H4 (cell line): ENCODE measurements at regions not wholly inside any gene's neighbourhood (a gene's known extent, or its start where the extent isn't known, plus 50 kb on each side); places are given as distances from the start of the nearest gene placed in this dataset.

Source experiments
- DNase-seq: peaks from one replicate; pipeline ENCODE4 v3.0.0-alpha.2; 2015; ENCODE audit warnings: low spot score

DNA sequence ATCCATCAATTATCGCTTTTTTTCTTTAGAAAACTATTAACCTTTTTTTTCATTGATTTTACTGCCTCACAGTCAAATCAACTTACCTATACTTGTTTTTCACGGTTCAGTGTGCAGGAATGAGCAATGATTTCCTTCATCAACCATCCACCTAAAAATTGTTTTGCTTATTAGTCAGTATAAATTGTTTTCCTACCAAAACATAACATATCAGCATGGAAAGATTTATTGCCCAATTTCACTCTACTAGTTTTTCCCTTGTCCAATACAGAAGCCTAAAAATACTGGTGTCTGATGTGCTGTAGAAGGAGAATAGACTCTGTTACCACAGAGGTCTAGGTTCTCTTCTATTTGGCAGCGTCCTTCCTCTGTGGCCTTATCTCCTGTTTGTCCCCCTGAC lies 558.2 kb upstream of the CITED2 start:
- no peak for DNase-seq

DNA sequence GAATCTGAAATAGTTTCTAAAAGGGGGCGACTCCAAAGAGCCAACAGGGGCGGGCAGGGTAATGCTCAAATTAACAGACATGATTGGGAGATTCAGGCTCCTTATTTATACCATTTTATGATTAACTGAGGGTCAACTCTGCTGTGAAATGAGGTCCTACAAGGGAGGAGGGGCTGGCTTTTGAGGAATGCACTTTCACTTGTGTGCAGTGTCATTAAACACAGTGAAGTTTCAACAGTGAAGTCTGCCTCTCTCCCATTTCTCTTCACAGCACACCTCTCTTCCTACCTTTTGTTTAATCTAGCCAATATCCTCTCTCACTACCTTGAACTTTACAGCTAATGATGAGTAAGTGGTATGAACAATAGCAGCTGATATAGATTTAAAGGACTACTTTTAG lies 557.3 kb upstream of the CITED2 start:
- DNase-seq = no peak

DNA sequence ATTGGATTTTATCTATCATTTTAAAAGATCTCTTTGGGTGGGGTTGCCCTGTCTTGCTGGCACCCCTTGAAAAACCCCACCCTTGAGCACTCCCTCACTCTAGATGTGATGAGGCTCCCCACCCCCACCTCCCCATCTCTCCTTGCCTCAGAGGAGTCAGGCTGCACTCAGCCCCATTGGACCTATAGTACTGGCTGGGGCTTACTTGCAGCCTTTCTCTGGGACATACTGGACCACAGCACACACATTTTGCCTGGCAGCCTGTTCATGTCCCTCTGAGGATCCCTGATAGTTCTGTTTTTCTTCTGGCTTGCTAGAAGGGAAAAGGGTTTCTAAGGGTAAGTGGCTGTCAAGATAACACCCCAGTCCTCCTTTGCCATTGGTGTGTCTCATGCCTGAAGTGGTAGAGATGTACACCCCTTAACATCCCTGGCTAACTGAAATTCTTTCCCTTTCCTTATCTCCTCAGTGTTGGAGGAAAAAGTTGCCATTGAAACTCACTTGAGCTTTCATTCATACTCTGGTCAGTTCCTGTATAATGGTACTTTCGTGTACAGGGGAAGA lies 553.4 kb upstream of the CITED2 start:
- DNase-seq = no peak

DNA sequence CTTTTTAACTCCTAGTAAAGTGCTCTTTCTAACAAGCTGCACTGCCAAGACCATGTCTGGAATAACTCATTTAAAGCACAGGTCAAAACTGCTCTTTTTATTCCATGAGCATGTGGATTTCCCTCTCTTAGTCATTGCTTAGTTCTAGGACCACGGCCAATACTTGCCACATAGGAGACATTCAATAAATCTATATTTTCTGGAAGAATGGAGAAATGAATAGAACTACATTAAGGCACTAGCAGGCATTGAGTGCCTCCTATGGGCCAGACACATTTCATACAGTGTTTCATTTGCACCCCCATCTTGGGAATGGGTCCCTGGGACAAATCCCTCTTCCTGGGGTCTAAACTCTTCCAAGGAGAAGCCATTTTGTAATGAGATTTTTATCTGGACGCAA lies 552.8 kb upstream of the CITED2 start:
- no peak for DNase-seq

DNA sequence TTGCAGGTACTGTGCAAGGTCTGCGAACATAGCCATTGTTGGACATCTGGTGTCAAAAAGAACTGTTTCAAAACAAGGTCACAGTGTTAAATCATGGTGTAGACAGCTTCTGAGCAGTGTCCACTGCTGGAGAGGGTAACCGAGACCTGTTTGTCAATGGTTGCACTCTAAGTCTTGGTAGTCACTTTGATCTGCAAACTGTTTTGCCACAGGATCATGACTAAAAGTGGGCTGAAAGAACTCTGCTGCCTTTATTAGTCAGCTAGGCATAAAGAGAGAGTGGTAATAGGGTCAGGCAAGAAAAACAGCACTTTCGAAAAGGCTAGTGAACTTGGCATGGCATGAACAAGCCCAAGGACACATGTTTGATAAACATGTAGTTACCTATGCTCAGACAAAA lies 552.3 kb upstream of the CITED2 start:
- DNase-seq = no peak

DNA sequence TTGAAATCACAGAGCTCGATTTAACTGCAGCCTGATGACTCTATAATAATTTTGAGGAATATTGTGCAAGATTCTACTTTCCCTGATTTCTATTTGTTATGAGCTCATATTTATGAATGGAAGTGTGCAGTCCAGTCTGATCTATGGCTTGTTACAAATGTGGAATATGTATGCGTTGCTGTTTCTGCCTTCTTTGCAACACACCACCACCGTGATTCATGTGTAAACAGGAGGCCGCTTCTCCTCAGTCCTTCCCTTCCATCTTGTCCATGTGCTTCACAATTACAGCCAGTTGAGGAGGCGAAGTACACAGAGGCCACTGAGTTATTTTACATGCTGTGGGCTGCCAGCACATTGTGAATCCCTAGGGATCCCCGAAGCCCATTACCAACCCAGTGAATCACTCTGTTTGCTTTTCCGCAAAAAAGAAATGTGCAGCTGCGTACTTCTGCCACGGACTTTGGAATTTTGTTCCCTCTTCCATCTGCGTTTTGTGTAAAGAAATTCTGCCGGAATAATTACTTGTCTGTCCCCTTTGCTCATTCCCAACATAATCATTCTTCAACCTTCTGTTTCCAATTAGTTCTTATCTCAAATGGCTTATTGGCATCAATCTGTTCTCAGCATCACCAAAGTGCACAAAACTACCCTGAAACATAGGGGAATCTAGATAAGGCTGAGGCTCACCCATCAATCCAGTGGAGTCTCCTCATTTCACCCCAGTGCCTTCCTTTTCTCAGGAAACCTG lies 551.6 kb upstream of the CITED2 start:
- no peak for DNase-seq

DNA sequence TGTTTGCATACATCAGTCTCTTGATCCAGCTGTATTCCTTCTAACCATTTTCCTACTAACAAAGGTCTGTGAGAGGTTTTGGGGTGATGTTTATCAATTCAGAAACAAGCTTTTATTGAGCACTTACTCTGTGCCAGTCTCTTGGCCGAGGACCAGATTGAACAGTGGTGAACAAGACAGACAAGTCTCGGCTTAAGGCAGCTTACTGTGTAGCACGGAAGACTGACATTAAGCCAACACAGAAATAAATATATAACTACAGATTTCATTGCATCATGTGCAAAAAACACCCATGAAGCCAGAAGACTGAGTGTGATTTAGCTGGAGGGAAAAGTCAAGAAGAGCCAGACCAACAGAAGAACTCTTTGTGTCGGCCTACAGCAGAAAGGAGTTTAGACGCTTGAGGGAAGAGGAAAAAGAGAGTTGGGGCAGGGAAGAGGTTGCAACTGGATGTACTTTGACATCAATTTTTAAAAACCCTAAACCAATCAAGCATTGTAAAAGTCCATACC lies 549.6 kb upstream of the CITED2 start:
- DNase-seq = no peak

DNA sequence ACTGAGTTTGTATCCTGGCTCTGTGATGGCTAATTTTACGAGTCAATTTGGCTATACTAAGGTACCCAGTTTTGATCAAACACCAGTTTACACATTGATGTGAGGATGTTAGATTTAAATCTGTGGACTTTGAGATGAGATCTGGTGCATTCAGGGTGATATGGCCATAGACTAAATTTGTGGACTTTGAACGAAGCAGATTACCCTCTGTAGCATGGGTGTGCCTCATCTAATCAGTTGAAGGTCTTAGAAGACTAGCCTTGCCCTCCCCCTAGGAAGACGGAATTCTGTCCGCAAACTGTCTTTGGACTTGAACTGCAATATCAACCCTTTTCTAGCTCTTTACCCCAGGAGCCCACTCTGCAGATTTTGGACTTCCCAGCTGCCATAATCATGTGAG lies 547.8 kb upstream of the CITED2 start:
- DNase-seq = no peak

DNA sequence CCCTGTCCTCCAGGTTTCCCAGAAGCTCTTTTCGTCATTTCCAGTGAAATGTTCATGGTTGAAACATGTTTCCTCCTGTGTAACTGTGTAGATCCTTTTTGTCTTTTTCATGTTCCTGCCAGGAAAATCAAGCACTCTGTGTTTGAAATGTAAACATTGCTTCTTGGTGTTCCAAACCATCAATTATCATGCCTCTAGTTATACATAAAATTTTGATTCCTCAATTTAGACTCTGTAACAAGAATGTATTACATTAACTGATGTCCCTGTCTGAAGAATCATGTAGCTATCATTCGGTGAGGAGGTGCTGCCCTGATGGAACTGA lies 546.3 kb upstream of the CITED2 start:
- DNase-seq = no peak

DNA sequence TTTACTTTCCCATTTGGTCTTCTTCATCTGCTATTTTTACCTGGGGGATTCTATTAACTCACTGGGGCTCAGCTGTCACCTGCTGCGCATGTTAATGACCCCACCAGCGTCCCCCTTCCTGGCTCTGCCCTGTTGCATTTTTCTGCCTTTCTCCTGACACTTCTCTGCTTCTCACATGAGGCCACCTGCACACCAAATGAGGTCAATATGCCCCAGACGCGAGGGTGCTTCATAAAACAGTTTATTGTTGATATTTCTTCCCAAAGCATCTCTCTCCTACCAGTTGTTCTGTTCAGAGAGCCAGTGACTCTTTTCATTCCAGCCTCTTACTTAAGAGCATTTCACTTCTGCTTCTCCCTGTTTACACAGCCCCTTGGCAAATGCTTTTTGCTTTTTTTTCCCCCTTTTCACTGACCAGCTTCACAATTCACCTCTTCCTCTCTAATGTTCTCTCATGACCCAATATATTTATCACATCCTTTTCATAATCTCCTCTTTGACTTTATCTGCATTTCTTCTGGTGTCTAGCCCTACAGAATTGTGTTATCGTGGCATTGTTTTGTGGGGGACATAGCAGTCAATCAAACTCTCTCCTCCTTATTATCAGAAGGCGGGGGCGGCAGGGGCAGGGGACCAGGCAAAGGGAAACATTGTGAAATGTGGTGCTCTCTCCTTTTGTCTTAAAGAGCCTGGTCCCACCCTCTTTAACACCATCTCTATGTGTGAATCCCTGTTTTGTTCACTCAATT lies 545.8 kb upstream of the CITED2 start:
- no peak for DNase-seq

DNA sequence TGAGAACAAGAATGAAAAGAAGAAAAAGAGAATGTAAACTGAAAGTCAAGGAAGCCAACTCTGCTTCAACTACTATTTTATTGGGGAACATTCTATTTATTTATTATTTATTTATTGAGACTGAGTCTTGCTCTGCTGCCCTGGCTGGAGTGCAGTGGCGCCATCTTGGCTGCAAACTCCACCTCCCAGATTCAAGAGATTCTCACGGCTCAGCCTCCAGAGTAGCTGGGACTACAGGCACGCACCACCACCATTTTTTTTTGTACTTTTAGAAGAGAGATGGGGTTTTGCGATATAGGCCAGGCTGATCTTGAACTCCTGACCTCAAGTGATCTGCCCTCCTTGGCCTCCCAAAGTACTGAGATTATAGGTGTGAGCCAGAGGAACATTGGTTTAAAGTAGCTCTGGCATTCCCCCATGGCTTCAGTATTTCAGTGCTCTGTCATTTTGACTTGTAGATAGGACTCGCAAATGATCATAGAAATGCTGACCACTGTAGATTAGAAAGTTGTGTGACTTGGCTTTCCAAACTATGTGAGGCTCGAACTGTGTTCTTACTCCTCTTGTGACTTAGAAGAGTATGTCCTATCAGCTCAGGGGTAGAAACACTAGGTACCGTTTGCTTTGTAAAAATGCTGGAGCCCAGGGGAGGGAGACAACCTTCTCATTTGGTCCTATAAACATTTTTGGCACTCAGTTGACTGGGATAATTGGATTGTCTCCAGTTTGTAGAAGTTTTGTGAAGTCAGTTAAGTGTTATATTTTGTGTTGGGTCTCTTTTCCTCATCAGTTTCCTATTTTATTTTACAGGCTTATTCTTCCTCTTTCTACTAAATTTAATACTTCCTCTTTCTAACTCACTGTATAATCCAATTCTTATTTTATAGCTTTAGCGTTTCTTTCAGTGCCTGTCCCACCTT lies 544.9 kb upstream of the CITED2 start:
- DNase-seq = no peak

DNA sequence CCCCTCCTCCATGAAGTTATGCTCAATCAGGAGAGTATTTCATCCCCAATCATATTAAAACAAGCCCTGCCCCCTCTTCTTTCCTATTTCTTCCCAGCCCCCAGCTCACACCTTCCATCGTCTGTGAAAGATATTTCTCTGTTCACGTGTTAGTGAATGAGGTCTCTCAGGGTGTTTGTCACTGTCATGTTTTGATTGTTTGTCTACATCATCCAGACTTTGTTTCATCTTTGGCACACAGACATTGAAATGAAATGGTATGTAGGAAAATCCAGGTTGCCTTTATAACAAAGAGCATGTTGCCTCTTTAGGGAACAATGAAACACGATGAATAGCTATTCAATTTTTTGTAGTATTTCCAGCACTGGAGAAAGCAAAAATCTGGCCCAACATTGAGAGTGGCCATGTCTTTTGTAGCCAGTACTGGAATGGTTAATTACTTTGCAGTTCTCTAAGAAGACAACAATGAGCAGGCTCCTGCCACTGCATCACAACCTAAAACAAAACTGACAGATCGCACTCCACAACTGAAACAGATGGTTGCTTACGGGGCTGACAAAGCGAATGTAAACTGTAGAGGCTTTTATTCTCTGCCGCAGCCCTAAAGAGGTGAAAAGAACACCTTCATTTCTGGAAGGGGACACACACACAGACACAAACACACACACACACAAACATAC lies 543.6 kb upstream of the CITED2 start:
- no peak for DNase-seq

DNA sequence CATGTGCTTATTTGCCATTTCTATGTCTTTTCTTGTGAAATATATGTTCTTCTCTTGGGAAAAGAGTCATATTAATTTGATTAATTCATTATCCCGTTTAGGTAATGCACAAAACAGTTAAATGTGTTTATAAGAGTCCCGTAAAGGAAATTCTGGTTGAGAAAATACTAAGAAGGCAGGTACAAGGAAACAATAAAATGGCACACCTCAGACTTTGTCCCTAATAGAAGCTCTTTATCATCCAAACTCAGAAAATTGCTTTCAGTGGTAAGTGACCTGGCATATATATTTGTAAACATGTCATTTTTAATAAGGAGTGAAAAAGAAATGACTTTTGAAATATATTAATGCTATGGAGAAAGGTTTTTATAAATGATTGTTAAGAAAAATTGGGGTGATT lies 540.5 kb upstream of the CITED2 start:
- no peak for DNase-seq

DNA sequence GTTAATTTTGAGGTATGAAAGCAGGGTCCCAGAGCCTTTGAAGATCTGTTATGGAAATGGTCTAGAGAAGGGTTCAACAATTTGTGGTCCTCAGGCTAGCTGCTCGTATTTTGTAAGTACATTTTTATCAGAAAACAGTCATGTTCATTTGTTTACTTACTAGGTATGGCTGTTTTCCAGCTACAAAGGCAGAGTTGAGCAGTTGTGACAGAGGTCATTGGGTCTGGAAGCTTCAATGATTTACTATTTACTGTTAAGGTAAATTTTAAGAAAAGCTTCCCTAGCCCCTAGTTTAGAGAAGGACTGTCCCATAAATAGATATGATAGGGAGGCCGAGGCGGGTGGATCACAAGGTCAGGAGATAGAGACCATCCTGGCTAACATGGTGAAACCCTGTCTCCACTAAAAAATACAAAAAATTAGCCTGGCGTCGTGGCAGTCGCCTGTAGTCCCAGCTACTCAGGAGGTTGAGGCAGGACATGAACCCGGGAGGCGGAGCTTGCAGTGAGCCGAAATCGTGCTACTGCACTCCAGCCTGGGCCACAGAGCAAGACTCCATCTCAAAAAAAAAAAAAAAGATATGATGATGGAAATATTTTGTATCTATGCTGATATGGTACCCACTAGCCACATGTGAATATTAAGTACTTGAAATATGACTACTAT lies 538.4 kb upstream of the CITED2 start:
- no peak for DNase-seq

DNA sequence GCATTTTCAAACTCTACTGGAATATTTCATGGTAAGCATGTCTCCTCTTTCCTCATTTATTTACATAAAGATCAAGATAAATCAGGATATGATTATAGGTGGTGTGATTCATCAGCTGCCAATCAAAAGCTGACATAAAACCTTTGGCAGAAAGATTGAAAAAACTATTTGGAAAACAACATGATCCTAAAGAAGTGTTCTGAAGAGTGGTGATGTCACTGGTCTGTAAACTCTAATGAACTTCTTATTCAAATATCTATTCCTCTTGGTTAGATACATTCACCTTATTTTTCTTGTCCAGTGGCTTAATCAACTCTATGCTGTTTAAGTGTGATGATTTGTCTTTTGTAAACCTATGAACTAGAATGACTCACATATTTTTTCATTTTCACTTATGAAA lies 535.5 kb upstream of the CITED2 start:
- no peak for DNase-seq

DNA sequence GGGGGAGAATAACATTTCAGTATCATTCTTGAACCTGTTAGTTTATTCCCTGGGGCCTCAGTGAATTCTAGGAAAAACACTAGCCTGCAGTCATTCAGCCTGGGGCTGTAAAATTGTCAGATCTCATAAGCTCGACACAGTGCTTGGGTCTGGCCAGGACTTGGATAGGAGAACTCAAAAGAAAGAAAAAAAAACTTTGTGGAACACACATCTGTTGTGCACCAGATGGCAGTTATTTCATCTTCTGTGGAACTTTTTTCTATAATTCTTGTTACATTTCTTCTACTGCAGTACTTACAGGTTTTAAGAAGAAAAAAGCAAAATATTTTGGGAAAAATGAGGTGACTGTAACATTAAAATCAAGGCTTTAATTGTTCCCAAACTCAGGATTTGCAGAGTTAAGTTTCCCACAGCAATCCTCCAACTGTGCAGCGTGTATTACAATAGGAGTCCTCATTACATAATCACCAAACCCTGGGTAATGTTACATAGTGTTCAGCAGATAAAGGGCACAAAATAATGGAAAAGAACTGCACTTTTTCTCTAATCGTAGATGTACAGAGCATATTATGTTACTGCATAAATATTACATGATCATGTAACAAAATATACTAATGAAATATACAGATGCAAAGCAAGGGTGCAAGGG lies 531.1 kb upstream of the CITED2 start:
- no peak for DNase-seq

DNA sequence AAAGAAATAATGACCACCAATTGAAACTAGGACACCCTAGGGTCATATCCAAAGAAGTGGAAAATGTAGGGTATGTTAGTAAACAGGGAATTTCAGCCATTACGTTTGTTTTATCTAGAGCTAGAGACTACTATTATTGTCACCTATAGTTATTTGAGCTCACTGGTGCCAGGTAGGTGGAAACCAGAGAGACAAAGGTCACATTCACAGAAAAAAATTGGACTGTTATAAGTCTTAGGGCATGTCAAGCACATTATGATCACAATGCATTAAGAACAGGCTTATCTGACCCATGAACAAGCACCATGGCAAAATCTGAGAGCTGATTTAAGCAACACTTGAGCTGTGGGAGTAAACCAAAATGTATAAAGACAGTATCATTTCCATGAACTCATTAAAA lies 530.1 kb upstream of the CITED2 start:
- no peak for DNase-seq

DNA sequence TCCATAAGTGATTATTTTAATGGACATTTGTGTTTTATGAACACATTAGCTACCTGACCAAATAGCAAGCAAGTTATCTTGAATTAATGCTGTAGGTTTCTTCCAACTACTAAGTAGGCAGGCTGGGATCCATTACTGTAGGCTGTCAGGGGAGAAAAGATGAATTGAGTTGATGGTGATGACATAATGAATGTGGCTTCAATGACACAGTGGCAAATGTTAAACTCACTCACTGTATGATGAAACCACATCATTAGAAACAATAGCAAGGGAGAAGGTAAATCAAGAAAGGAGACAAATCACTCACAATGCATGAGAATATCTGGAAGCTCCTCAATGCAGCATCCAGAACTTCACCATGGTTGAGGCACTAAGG lies 529.7 kb upstream of the CITED2 start:
- no peak for DNase-seq

DNA sequence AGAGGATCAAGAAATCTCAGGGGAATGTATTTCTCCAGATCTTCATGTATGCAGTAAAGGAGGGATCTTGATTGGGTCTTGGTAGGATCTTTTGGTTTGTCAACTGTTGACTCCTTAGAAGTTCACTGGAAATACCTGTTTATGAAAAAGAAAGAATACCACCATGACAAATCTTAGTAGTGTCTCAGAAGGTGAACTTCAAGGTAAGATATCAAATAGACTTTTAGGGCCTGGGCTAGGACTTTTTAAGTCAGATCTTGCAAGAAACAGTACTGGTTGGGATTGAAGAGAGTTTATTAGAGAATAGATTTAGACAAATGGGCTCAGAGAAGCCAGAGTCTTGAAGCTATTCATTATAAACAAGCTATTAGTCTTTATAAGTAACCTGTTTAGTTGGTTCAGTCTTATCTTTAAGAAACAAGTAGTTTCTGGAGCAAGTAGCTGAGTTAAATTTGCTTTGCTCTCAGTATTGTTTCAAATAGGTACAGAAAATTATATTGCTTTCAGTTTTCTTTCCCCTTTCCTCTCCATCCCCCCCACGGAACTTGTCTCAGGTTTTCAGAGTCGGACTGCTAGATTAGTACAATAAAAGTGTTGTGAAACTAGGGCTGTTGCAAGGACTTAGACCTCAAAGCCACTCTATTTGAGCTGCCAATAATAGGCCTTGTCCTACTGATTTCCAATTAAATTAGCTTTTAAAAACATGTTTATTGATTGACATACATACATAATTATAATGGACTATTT lies 529.1 kb upstream of the CITED2 start:
- DNase-seq = no peak
